ENCODE measurements at regions not wholly inside any gene's neighbourhood (a gene's known extent, or its start where the extent isn't known, plus 50 kb on each side); places are given as distances from the start of the nearest gene placed in this dataset.

GRCh38 chr1:87439821-87440220 is 111.1 kb downstream of the LMO4 start:
- FAIRE-seq: no peak

GRCh38 chr1:87449348-87449963 is 120.8 kb downstream of the LMO4 start:
- FAIRE-seq: no peak

GRCh38 chr1:87450136-87450535 is 121.5 kb downstream of the LMO4 start:
- FAIRE-seq: no peak

- no peak for FAIRE-seq
These were observed 122.0 kb downstream of the LMO4 start for GRCh38 chr1:87450615-87451209.

- no peak for FAIRE-seq
These were observed 122.7 kb downstream of the LMO4 start for GRCh38 chr1:87451229-87451920.

GRCh38 chr1:87452648-87453047 is 124.0 kb downstream of the LMO4 start:
- FAIRE-seq: no peak

GRCh38 chr1:87457408-87457807 is 128.7 kb downstream of the LMO4 start:
- FAIRE-seq: no peak

GRCh38 chr1:87462894-87463293 is 134.2 kb downstream of the LMO4 start:
- FAIRE-seq: no peak

GRCh38 chr1:87464022-87464490 is 135.4 kb downstream of the LMO4 start:
- FAIRE-seq: no peak

GRCh38 chr1:87466621-87467020 is 137.9 kb downstream of the LMO4 start:
- no peak for FAIRE-seq

- no peak for FAIRE-seq
These were observed 144.0 kb downstream of the LMO4 start for GRCh38 chr1:87472716-87473115.

GRCh38 chr1:87473203-87473661 is 144.6 kb downstream of the LMO4 start:
- FAIRE-seq: no peak

GRCh38 chr1:87474098-87474497 is 145.4 kb downstream of the LMO4 start:
- no peak for FAIRE-seq

GRCh38 chr1:87478231-87478630 is 149.6 kb downstream of the LMO4 start:
- FAIRE-seq: no peak

GRCh38 chr1:87495147-87495546 is 166.5 kb downstream of the LMO4 start:
- no peak for FAIRE-seq

GRCh38 chr1:87495870-87496269 is 167.2 kb downstream of the LMO4 start:
- no peak for FAIRE-seq

GRCh38 chr1:87497380-87498203 is 168.9 kb downstream of the LMO4 start:
- FAIRE-seq: no peak

- no peak for FAIRE-seq
These were observed 173.1 kb downstream of the LMO4 start for GRCh38 chr1:87501738-87502137.

GRCh38 chr1:87505391-87505983 is 176.8 kb downstream of the LMO4 start:
- FAIRE-seq: no peak

- FAIRE-seq: no peak
These were observed 177.5 kb downstream of the LMO4 start for GRCh38 chr1:87506147-87506546.

GRCh38 chr1:87508247-87508787 is 179.6 kb downstream of the LMO4 start:
- no peak for FAIRE-seq

- no peak for FAIRE-seq
These were observed 181.9 kb downstream of the LMO4 start for GRCh38 chr1:87510540-87510939.

- FAIRE-seq: no peak
These were observed 182.8 kb downstream of the LMO4 start for GRCh38 chr1:87511449-87511848.
